Astrocyte (in vitro differentiated cells and primary cell): ENCODE measurements at regions not wholly inside any gene's neighbourhood (a gene's known extent, or its start where the extent isn't known, plus 50 kb on each side); places are given as distances from the start of the nearest gene placed in this dataset.
A peak's percentile ranks its signal among the peaks of the same experiment; 100 is the strongest.
"Not testable (repeated sequence)": the region's sequence is repeated elsewhere in the genome, so short reads cannot be mapped to it uniquely, and the experiment has no call there.

ENCODE experiments used
- DNase-seq: peaks from one replicate; pipeline ENCODE4 v3.0.0-alpha.2; 2010; ENCODE audit warnings: low read depth
- FAIRE-seq: peaks from 2 replicates; lab custom pipeline; 2011; peaks lifted over from hg19 to GRCh38; lab: Jason Lieb, UNC
- H2AFZ ChIP-seq: 2 replicates; pipeline ENCODE4 v1.6.0; 2012; ENCODE audit warnings: low read depth, low read length, inconsistent platforms
- H3K27ac ChIP-seq: 2 replicates; pipeline ENCODE4 v1.5.1; 2011; ENCODE audit warnings: low read depth, low read length, inconsistent platforms
- H3K27me3 ChIP-seq: 2 replicates; pipeline ENCODE4 v1.6.0; 2011; ENCODE audit warnings: low read length, inconsistent platforms; ENCODE audit not compliant: insufficient read depth
- H3K36me3 ChIP-seq: 2 replicates; pipeline ENCODE4 v1.5.1; 2011; ENCODE audit warnings: low read length, inconsistent platforms; ENCODE audit not compliant: insufficient read depth
- H3K4me1 ChIP-seq: 2 replicates; pipeline ENCODE4 v1.5.1; 2011; ENCODE audit warnings: low read length, inconsistent platforms; ENCODE audit not compliant: insufficient read depth
- H3K4me2 ChIP-seq: 2 replicates; pipeline ENCODE4 v1.6.0; 2012; ENCODE audit warnings: low read length, inconsistent platforms
- H3K4me3 ChIP-seq: 2 replicates; pipeline ENCODE4 v1.5.1; 2011; ENCODE audit warnings: low read depth, mild to moderate bottlenecking, low read length, inconsistent platforms; ENCODE audit not compliant: insufficient read depth
- H3K79me2 ChIP-seq: 2 replicates; pipeline ENCODE4 v1.6.0; 2012; ENCODE audit warnings: mild to moderate bottlenecking, low read length, inconsistent platforms; ENCODE audit not compliant: insufficient read depth
- H3K9ac ChIP-seq: 2 replicates; pipeline ENCODE4 v1.6.0; 2012; ENCODE audit warnings: mild to moderate bottlenecking, low read length, inconsistent platforms
- H3K9me3 ChIP-seq: 2 replicates; pipeline ENCODE4 v1.5.1; 2012; ENCODE audit warnings: low read depth, mild to moderate bottlenecking, low read length, inconsistent platforms; ENCODE audit not compliant: insufficient read depth
- H4K20me1 ChIP-seq: 2 replicates; pipeline ENCODE4 v1.6.0; 2012; ENCODE audit warnings: low read length, inconsistent platforms; ENCODE audit not compliant: insufficient read depth
- H3K27ac Mint-ChIP-seq: one replicate; pipeline ENCODE4 v1.8.0; 2021; ENCODE audit warnings: mild to moderate bottlenecking, mixed read lengths; ENCODE audit not compliant: unreplicated experiment
- H3K27me3 Mint-ChIP-seq: one replicate; pipeline ENCODE4 v1.8.0; 2021; ENCODE audit warnings: low read depth, mixed read lengths; ENCODE audit not compliant: unreplicated experiment
- H3K36me3 Mint-ChIP-seq: one replicate; pipeline ENCODE4 v1.8.0; 2021; ENCODE audit warnings: low read depth, mixed read lengths; ENCODE audit not compliant: unreplicated experiment
- H3K4me1 Mint-ChIP-seq: one replicate; pipeline ENCODE4 v1.8.0; 2021; ENCODE audit warnings: low read depth, mixed read lengths; ENCODE audit not compliant: unreplicated experiment
- H3K4me3 Mint-ChIP-seq: one replicate; pipeline ENCODE4 v1.8.0; 2021; ENCODE audit warnings: mild to moderate bottlenecking, moderate library complexity, mixed read lengths; ENCODE audit not compliant: unreplicated experiment
- H3K9me3 Mint-ChIP-seq: one replicate; pipeline ENCODE4 v1.8.0; 2021; ENCODE audit warnings: mild to moderate bottlenecking, mixed read lengths; ENCODE audit not compliant: unreplicated experiment
- CTCF ChIP-seq: IDR thresholded peaks from 2 replicates; pipeline ENCODE4 v1.5.1; 2011; ENCODE audit warnings: low read depth, mild to moderate bottlenecking, inconsistent platforms, low read length, moderate library complexity; ENCODE audit not compliant: insufficient read depth
- EZH2 ChIP-seq: IDR thresholded peaks from 2 replicates; pipeline ENCODE4 v1.6.1; 2012; ENCODE audit warnings: mild to moderate bottlenecking, low read length, inconsistent platforms; ENCODE audit not compliant: insufficient read depth

- H2AFZ ChIP-seq = no peak overlapping the region
- no peak overlapping the region for H3K9ac ChIP-seq
- H3K27ac ChIP-seq = no peak overlapping the region
- DNase-seq (no peak), FAIRE-seq (no peak)
- no peaks in the 10 kb centered on the region for H3K79me2 ChIP-seq
- no peaks in the 10 kb centered on the region for H3K9me3 ChIP-seq
- Mint-ChIP-seq H3K27ac (no peak overlapping the region), H3K4me1 (no peaks in the 10 kb centered on the region), H3K36me3 (no peaks in the 10 kb centered on the region), H3K27me3 (no peaks in the 10 kb centered on the region), H3K4me3 (no peak overlapping the region), H3K9me3 (no peaks in the 10 kb centered on the region)
- no peak overlapping the region for H3K4me2 ChIP-seq
- no peaks in the 10 kb centered on the region for H3K27me3 ChIP-seq
- H3K4me3 ChIP-seq = no peak overlapping the region
- H3K4me1 ChIP-seq = peaks cover 4% of the 10 kb centered on the region
- TF ChIP-seq EZH2 (no peak), CTCF (no peak)
- no peaks in the 10 kb centered on the region for H4K20me1 ChIP-seq
- no peaks in the 10 kb centered on the region for H3K36me3 ChIP-seq
Measured at GRCh38 chr12:58326534-58326933, 385.2 kb downstream of the ATP23 start.

DNA sequence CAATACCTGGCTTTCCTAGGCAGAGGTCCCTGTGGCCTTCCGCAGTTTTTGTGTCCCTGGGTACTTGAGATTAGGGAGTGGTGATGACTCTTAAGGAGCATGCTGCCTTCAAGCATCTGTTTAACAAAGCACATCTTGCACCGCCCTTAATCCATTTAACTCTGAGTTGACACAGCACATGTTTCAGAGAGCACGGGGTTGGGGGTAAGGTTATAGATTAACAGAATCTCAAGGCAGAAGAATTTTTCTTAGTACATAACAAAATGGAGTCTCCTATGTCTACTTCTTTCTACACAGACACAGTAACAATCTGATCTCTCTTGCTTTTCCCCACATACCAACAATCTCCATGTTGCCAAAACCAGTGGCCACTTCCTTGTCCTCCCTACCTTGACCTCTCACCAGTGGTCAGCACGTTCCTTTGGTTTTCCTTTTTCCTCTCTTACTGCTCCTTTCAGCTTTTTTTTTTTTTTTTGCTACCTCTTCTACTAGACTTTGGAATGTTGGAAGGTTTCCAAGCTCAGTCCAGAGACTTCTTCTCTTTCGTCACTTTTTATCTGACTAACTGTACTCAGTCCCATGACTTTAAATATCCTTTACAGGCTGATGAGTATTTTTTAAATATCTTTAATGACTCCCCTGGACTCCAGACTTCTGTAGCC, 395.3 kb downstream of the ATP23 start:
- H3K9ac ChIP-seq, H3K79me2 ChIP-seq, H3K4me1 ChIP-seq, H3K4me2 ChIP-seq, H3K27me3 Mint-ChIP-seq, H3K9me3 Mint-ChIP-seq, H3K36me3 Mint-ChIP-seq, H3K36me3 ChIP-seq, H3K4me3 Mint-ChIP-seq, H4K20me1 ChIP-seq, H3K9me3 ChIP-seq, H3K4me1 Mint-ChIP-seq, H3K27me3 ChIP-seq, FAIRE-seq, H3K4me3 ChIP-seq: not testable (repeated sequence)
- H3K27ac ChIP-seq = peak overlapping the region; percentile 70
- DNase-seq = peak; percentile 90
- H2AFZ ChIP-seq = peak overlapping the region; percentile 41
- H3K27ac Mint-ChIP-seq = peak overlapping the region; percentile 96

GRCh38 chr12:58337539-58337938, 396.2 kb downstream of the ATP23 start:
- not testable (repeated sequence) for H3K9ac ChIP-seq, H3K4me1 ChIP-seq, H3K27me3 ChIP-seq, H3K4me3 Mint-ChIP-seq, H3K9me3 Mint-ChIP-seq, H3K4me2 ChIP-seq, H3K4me3 ChIP-seq, H2AFZ ChIP-seq, H3K27me3 Mint-ChIP-seq, DNase-seq, H3K36me3 Mint-ChIP-seq, H3K9me3 ChIP-seq, FAIRE-seq, H4K20me1 ChIP-seq, H3K79me2 ChIP-seq, H3K36me3 ChIP-seq
- peak overlapping the region; percentile 70 for H3K27ac ChIP-seq
- H3K27ac Mint-ChIP-seq = peak overlapping the region; percentile 96
- peaks cover 10% of the 10 kb centered on the region for H3K4me1 Mint-ChIP-seq
